ENCODE measurements at regions not wholly inside any gene's neighbourhood (a gene's known extent, or its start where the extent isn't known, plus 50 kb on each side); places are given as distances from the start of the nearest gene placed in this dataset.

DNA sequence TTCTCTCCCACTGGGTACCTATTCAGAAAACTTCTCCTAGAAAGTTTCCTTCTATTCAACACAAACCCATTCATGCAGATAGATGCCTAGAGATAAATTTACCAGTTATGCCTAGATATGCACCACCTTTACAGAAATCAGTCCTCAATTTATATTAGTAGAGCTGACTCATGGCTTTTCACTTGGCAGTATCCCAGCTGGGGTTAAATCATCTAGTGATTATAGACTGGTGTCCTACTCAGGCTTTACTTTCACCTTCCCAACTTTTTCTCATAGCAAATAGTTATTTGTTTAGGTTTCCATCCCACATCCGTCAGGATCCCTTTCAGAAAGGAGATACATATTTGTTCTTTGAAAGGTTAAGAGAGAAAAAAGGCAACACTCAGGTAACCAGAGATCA is 124.5 kb downstream of the AQP4 start:
- TF ChIP-seq, protein P1, sequence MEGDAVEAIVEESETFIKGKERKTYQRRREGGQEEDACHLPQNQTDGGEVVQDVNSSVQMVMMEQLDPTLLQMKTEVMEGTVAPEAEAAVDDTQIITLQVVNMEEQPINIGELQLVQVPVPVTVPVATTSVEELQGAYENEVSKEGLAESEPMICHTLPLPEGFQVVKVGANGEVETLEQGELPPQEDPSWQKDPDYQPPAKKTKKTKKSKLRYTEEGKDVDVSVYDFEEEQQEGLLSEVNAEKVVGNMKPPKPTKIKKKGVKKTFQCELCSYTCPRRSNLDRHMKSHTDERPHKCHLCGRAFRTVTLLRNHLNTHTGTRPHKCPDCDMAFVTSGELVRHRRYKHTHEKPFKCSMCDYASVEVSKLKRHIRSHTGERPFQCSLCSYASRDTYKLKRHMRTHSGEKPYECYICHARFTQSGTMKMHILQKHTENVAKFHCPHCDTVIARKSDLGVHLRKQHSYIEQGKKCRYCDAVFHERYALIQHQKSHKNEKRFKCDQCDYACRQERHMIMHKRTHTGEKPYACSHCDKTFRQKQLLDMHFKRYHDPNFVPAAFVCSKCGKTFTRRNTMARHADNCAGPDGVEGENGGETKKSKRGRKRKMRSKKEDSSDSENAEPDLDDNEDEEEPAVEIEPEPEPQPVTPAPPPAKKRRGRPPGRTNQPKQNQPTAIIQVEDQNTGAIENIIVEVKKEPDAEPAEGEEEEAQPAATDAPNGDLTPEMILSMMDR (IDR thresholded peaks at IDR 0.05 in 4 of 5, conservative IDR thresholded peaks at IDR 0.05 in 1 of 5), result no peak
- no peak for TF ChIP-seq POLR2A (IDR thresholded peaks at IDR 0.05)
- intact Hi-C loops (cut with DNase I; ENCODE audit: low total_unique reads) (no loop called here), in situ Hi-C loops (cut with MboI; ENCODE audit: low sequenced_read_pairs in 4 of 4) (no loop called here)
- DNase-seq, result no peak
- no peaks in the 10 kb centered on the region for H3K9me3 ChIP-seq
- ATAC-seq, result no peak
- no peaks in the 10 kb centered on the region for H3K36me3 ChIP-seq
- no peaks in the 10 kb centered on the region for H3K27me3 ChIP-seq
- H3K27ac ChIP-seq, result no peak overlapping the region
- H3K4me1 ChIP-seq, result no peaks in the 10 kb centered on the region
- no peak overlapping the region for H3K4me3 ChIP-seq

DNA sequence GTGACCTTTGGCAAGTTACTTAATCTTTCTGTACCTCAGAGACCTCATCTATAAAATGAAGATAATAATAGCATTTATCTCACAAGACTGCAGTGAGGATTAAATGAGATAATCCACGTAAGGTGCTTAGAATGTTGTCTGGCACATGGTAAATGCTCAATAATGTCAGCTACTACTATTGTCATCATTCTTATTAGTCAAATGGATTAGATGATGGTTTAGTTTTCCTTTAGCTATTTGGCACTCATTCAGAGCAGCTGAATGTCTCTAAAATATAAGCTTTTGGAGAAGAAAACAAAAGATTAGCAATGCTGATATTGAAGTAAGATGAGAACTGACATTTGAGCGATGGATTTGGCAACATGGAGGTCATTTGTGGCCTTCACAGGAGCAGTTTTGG is 125.1 kb downstream of the AQP4 start:
- DNase-seq (no peak), ATAC-seq (no peak)
- intact Hi-C loops (cut with DNase I; ENCODE audit: low total_unique reads) (no loop called here), in situ Hi-C loops (cut with MboI; ENCODE audit: low sequenced_read_pairs in 4 of 4) (no loop called here)
- Histone ChIP-seq H3K9me3 (no peaks in the 10 kb centered on the region), H3K4me3 (no peak overlapping the region), H3K27ac (no peak overlapping the region), H3K27me3 (no peaks in the 10 kb centered on the region), H3K4me1 (no peaks in the 10 kb centered on the region), H3K36me3 (no peaks in the 10 kb centered on the region)
- TF ChIP-seq, protein P1 (IDR thresholded peaks at IDR 0.05 in 4 of 5, conservative IDR thresholded peaks at IDR 0.05 in 1 of 5), result no peak
- TF ChIP-seq POLR2A (IDR thresholded peaks at IDR 0.05), result no peak

DNA sequence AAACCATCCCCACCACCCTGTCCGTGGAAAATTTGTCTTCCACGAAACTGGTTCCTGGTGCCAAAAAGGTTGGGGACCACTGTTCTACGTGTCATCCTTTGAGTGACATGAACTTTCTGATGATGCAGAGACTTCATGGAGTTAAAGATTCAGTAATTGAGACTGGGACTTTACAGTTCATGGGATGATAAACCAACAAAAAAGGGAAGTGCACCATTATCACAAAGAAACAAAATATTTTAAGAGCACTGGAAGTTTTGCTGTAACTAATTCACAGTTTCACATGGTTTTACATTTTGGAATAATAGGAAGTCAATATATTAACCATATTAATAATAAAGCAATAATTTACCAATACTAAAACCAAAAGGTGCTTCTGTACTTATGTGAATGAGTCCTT is 126.8 kb downstream of the AQP4 start:
- ATAC-seq (no peak), DNase-seq (no peak)
- TF ChIP-seq, protein P1 (IDR thresholded peaks at IDR 0.05 in 4 of 5, conservative IDR thresholded peaks at IDR 0.05 in 1 of 5), result no peak
- TF ChIP-seq POLR2A (IDR thresholded peaks at IDR 0.05), result no peak
- Histone ChIP-seq H3K27me3 (no peaks in the 10 kb centered on the region), H3K4me3 (no peak overlapping the region), H3K36me3 (no peaks in the 10 kb centered on the region), H3K9me3 (no peaks in the 10 kb centered on the region), H3K27ac (no peak overlapping the region), H3K4me1 (no peaks in the 10 kb centered on the region)
- intact Hi-C loops (cut with DNase I; ENCODE audit: low total_unique reads) (no loop called here), in situ Hi-C loops (cut with MboI; ENCODE audit: low sequenced_read_pairs in 4 of 4) (no loop called here)

DNA sequence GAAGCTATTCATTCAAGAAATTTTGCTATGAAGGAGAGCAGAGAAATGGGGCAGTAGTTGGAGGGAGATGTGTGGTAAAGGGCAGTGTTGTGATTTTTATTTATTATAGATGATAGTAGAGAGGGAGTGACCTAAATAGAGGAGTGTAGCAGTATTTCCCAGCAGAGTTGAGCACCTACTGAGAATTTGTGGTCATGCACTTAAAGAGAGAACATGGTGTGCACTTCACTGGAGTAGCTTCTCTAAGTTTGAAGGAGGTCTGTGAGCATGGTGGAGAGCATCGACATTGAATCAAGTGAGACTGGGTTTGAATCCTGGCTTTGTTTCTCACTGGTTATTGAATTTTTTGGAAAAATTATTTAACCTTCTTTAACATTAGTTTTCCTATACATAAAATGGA is 129.2 kb downstream of the AQP4 start:
- no peak for TF ChIP-seq POLR2A (IDR thresholded peaks at IDR 0.05)
- TF ChIP-seq, protein P1 (IDR thresholded peaks at IDR 0.05 in 4 of 5, conservative IDR thresholded peaks at IDR 0.05 in 1 of 5), result no peak
- no peaks in the 10 kb centered on the region for H3K27me3 ChIP-seq
- intact Hi-C loops (cut with DNase I; ENCODE audit: low total_unique reads) (no loop called here), in situ Hi-C loops (cut with MboI; ENCODE audit: low sequenced_read_pairs in 4 of 4) (no loop called here)
- no peak overlapping the region for H3K4me3 ChIP-seq
- H3K27ac ChIP-seq, result no peak overlapping the region
- DNase-seq (no peak), ATAC-seq (no peak)
- no peaks in the 10 kb centered on the region for H3K9me3 ChIP-seq
- no peaks in the 10 kb centered on the region for H3K36me3 ChIP-seq
- H3K4me1 ChIP-seq, result no peaks in the 10 kb centered on the region

DNA sequence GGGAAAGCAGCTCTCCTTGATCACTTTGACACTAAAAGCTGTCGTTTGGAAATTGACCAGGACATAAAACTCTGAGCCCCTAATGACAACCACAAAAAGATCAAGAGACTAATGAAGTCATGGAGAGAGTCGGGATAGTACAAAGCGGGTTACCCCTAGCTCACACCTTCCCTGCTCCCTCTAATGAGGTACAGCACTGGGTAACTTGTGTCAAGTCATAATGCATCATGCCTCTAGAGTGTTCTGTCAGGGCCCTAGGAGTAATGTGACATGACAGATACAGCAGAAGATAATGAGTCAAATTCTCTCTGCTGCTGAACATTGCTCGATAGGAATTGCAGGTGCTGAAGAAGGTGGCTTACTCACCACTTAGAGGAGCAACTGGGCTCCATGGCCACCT is 130.7 kb downstream of the AQP4 start:
- no peak for TF ChIP-seq POLR2A (IDR thresholded peaks at IDR 0.05)
- TF ChIP-seq, protein P1 (IDR thresholded peaks at IDR 0.05 in 4 of 5, conservative IDR thresholded peaks at IDR 0.05 in 1 of 5), result no peak
- no peaks in the 10 kb centered on the region for H3K36me3 ChIP-seq
- H3K27ac ChIP-seq, result no peak overlapping the region
- no peak for DNase-seq
- intact Hi-C loops (cut with DNase I; ENCODE audit: low total_unique reads) (no loop called here), in situ Hi-C loops (cut with MboI; ENCODE audit: low sequenced_read_pairs in 4 of 4) (no loop called here)
- no peaks in the 10 kb centered on the region for H3K27me3 ChIP-seq
- H3K4me1 ChIP-seq, result no peaks in the 10 kb centered on the region
- no peaks in the 10 kb centered on the region for H3K9me3 ChIP-seq
- no peak overlapping the region for H3K4me3 ChIP-seq
- ATAC-seq, result no peak

Measured in gastrocnemius medialis (tissue), 4 donors.